ENCODE measurements at regions not wholly inside any gene's neighbourhood (a gene's known extent, or its start where the extent isn't known, plus 50 kb on each side); places are given as distances from the start of the nearest gene placed in this dataset.

- DNase-seq: no peak
Observed at GRCh38 chr4:176906709-176907108, 114.0 kb upstream of the VEGFC start.

- no peak for DNase-seq
Observed at GRCh38 chr4:176910646-176911045, 117.9 kb upstream of the VEGFC start.

- DNase-seq: no peak
Observed at GRCh38 chr4:176919631-176920030, 126.9 kb upstream of the VEGFC start.

GRCh38 chr4:176920694-176921093 lies 128.0 kb upstream of the VEGFC start:
- no peak for DNase-seq

- DNase-seq: no peak
Observed at GRCh38 chr4:176921256-176921655, 128.5 kb upstream of the VEGFC start.

GRCh38 chr4:176924238-176924637 lies 131.5 kb upstream of the VEGFC start:
- DNase-seq: no peak

GRCh38 chr4:176925962-176926361 lies 133.2 kb upstream of the VEGFC start:
- DNase-seq: no peak

- no peak for DNase-seq
Observed at GRCh38 chr4:176927117-176927516, 134.4 kb upstream of the VEGFC start.

- DNase-seq: no peak
Observed at GRCh38 chr4:176927664-176928063, 134.9 kb upstream of the VEGFC start.

GRCh38 chr4:176939445-176939844 lies 146.7 kb upstream of the VEGFC start:
- no peak for DNase-seq

GRCh38 chr4:176945334-176945733 lies 152.6 kb upstream of the VEGFC start:
- no peak for DNase-seq

- DNase-seq: no peak
Observed at GRCh38 chr4:176949029-176949428, 156.3 kb upstream of the VEGFC start.

- no peak for DNase-seq
Observed at GRCh38 chr4:176953021-176953420, 160.3 kb upstream of the VEGFC start.

- no peak for DNase-seq
Observed at GRCh38 chr4:176957353-176958118, 164.8 kb upstream of the VEGFC start.

- no peak for DNase-seq
Observed at GRCh38 chr4:176959980-176960379, 167.3 kb upstream of the VEGFC start.

- DNase-seq: no peak
Observed at GRCh38 chr4:176963121-176963520, 170.4 kb upstream of the VEGFC start.

GRCh38 chr4:176964116-176964691 lies 171.5 kb upstream of the VEGFC start:
- DNase-seq: no peak

- no peak for DNase-seq
Observed at GRCh38 chr4:176967586-176967985, 174.9 kb upstream of the VEGFC start.

- DNase-seq: no peak
Observed at GRCh38 chr4:176968094-176968493, 175.4 kb upstream of the VEGFC start.

- DNase-seq: no peak
Observed at GRCh38 chr4:176969011-176969410, 176.3 kb upstream of the VEGFC start.

- DNase-seq: no peak
Observed at GRCh38 chr4:176970853-176971252, 178.1 kb upstream of the VEGFC start.

- DNase-seq: no peak
Observed at GRCh38 chr4:176971576-176972115, 178.9 kb upstream of the VEGFC start.

- no peak for DNase-seq
Observed at GRCh38 chr4:176979416-176979815, 186.7 kb upstream of the VEGFC start.

- no peak for DNase-seq
Observed at GRCh38 chr4:176981074-176981473, 188.4 kb upstream of the VEGFC start.

GRCh38 chr4:176981551-176981950 lies 188.8 kb upstream of the VEGFC start:
- DNase-seq: no peak

Data from NCI-H2029 (cell line).